Peyer's patch (tissue), 4 donors: ENCODE measurements at regions not wholly inside any gene's neighbourhood (a gene's known extent, or its start where the extent isn't known, plus 50 kb on each side); places are given as distances from the start of the nearest gene placed in this dataset.
"Not testable (repeated sequence)": the region's sequence is repeated elsewhere in the genome, so short reads cannot be mapped to it uniquely, and the experiment has no call there.

Experiments used
- POLR2A ChIP-seq, 2 donors: fragments of 450-650 bp; IDR thresholded peaks; one replicate each; pipeline ENCODE4 v1.5.1; 2017; ENCODE audit warnings: antibody characterized with exemption in 2 of 2, mild to moderate bottlenecking in 2 of 2, moderate library complexity in 2 of 2
- TF ChIP-seq, protein P1 (sequence below), 6 experiments: fragments of 450-650 bp in 4 of 6; fragments of 200-600 bp in 2 of 6; sonication (generic) in 1 of 6; IDR thresholded peaks; one replicate each; pipeline ENCODE4 v1.5.1; 2017 to 2019; ENCODE audit warnings: antibody characterized with exemption in 6 of 6, mild to moderate bottlenecking in 3 of 6, moderate library complexity in 1 of 6

DNA sequence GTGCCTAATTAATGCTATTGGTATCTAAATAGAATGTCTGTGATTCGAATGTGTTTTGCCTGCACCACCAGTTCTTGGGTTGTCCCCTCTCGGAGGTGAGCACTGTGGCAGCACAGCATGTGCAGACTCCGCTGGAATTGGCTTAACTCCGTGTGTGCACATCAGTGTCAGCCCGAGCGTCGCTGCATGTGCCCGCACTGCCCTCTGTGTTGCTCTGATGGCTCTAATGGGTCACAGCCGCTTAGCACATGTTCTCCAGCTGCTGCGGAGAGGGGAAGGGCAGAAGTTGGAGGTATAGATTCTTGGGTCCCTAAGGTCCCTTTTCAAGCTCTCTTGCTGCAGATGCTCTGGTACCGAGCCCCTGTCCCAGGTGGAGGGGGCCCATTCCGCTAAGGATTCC lies 75.1 kb downstream of the CDRT15L2 start:
- TF ChIP-seq, protein P1, sequence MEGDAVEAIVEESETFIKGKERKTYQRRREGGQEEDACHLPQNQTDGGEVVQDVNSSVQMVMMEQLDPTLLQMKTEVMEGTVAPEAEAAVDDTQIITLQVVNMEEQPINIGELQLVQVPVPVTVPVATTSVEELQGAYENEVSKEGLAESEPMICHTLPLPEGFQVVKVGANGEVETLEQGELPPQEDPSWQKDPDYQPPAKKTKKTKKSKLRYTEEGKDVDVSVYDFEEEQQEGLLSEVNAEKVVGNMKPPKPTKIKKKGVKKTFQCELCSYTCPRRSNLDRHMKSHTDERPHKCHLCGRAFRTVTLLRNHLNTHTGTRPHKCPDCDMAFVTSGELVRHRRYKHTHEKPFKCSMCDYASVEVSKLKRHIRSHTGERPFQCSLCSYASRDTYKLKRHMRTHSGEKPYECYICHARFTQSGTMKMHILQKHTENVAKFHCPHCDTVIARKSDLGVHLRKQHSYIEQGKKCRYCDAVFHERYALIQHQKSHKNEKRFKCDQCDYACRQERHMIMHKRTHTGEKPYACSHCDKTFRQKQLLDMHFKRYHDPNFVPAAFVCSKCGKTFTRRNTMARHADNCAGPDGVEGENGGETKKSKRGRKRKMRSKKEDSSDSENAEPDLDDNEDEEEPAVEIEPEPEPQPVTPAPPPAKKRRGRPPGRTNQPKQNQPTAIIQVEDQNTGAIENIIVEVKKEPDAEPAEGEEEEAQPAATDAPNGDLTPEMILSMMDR (IDR thresholded peaks at IDR 0.05) = not testable (repeated sequence)
- TF ChIP-seq POLR2A (IDR thresholded peaks at IDR 0.05) = not testable (repeated sequence)
